HG02571 (cell line): ENCODE measurements at regions not wholly inside any gene's neighbourhood (a gene's known extent, or its start where the extent isn't known, plus 50 kb on each side); places are given as distances from the start of the nearest gene placed in this dataset.
"Not testable (repeated sequence)": the region's sequence is repeated elsewhere in the genome, so short reads cannot be mapped to it uniquely, and the experiment has no call there.

Source experiments
- ATAC-seq: cut with Tn5 transposase; IDR thresholded peaks from one replicate; pipeline ENCODE4 v1.9.1; 2021; ENCODE audit warnings: mild to moderate bottlenecking, moderate library complexity; ENCODE audit not compliant: unreplicated experiment

DNA sequence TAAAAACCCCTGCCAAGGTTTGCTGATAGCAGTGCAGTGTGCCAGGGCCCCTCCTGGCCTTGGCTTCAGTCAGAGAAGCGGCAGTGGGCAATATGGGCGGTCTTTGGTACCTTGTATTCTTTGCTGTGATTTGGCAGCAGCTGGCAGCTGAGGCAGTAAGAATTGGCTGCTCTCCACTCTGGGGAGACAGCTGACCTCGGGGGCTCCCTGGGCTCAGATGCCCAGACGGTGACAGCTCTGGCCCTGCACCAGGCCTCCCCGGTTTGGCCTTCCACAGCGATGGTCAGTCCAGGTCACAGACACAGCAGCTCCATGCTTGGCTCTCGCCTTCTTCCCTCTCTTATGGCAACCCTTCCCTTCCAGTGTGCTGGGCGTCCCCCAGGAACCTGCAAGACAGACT is 330.9 kb downstream of the BCOR start:
- ATAC-seq: no peak

DNA sequence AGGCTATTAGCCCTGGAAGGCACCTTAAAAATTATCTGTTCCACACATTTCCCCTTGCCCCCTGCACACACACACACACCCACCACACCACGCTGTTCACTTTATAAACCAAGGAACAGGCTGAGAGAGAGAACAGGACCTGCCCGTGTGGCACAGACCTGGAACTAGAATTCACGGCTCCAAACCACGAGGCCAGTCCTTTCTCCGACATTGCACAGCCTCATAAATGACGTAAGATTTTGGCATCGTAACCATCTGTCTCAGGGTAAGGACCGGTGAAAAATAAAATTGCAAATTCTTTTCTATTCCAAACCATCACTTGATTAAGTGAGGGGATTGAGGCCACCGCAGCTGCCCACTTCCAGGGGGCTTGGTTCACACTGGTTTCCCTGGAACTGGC is 330.3 kb downstream of the BCOR start:
- ATAC-seq: no peak

DNA sequence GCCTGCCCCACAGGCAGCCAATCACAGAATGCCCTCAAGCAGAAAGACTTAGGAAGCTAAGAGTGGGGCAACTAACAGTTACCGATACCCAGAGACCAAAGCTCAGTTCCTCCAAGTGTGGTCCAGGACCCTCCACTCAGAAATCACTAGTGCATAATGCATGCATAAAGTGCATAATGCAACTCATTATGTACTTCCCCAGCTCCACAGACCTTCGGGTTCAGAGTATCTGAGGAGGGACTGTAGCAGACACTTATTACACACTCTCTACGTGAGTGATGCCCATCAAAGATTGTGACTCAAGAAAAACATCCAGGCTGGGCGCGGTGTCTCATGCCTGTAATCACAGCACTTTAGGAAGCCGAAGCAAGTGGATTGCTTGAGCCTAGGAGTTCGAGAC is 328.0 kb downstream of the BCOR start:
- ATAC-seq: no peak

DNA sequence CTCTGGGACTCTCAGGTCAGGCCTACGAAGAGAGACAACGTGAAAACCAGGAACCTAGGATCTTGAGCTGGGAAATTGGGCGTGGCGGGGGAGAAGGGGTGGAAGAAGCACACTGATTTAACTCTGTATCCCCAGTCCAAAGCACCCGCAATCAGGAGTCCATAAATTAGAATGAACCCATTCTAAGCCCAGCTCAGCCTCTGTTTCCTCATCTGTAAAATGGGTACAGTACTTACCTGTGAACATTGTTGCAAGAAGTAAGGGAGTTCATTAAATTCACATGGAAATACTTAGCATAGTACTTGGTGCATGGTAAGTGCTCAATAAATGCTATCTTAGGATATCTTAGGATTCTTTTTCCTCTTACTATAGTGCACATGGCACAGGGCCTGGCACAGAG is 326.7 kb downstream of the BCOR start:
- ATAC-seq: no peak

DNA sequence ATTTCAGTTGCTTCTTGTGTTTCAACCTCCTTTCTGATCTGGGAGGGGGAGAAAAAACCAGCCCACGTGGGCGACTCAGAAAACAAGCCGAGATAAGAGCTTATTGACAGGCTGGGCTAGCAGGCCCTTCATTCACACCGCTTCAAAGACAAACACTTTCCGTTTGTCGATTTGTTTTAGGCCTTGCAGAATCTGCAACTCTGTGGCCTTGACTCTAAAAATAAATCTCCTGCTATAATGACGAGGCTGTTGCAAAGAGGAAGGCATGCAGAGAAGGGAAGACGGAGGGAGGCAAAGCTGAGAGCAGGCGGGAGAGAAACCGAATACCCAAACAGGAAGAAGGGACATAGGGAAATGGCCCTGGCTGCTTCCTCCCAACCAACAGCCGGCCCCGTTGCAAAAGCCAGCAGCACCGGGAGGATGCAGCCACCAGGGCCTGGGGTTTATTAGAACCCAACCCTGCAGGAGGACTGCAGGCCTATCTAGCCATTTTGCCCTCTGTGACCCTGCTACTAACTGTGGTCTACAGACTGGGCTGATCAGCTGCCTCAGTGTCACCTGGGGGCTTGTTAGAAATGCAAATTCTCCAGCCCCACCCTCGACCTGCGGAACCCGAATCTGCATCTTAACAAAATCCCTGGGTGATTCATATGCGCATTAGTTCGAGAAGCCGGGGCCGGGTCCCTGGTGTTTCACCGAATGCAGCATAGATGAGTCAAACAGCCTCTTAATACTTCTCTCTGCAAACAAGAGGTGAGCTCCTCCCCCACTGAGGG is 325.5 kb downstream of the BCOR start:
- no peak for ATAC-seq

DNA sequence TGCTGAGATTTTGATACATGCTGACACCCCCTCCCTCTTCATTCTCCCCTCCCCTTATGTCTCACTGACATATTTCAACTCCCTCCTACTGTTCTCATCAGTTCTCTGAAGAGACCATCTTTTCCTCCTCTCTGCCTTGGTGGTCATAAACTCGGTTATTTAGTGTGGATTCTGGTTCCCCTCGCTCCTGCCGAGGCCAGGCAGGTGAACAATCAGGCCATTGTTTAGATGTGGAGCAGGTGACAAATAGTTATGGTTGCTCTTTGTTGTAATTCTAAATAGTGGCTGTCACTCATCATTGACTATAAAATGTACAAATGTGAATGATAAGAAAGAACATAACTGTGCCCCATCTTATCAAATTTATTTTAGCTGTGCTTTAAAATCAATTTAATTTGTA is 324.6 kb downstream of the BCOR start:
- ATAC-seq: no peak

DNA sequence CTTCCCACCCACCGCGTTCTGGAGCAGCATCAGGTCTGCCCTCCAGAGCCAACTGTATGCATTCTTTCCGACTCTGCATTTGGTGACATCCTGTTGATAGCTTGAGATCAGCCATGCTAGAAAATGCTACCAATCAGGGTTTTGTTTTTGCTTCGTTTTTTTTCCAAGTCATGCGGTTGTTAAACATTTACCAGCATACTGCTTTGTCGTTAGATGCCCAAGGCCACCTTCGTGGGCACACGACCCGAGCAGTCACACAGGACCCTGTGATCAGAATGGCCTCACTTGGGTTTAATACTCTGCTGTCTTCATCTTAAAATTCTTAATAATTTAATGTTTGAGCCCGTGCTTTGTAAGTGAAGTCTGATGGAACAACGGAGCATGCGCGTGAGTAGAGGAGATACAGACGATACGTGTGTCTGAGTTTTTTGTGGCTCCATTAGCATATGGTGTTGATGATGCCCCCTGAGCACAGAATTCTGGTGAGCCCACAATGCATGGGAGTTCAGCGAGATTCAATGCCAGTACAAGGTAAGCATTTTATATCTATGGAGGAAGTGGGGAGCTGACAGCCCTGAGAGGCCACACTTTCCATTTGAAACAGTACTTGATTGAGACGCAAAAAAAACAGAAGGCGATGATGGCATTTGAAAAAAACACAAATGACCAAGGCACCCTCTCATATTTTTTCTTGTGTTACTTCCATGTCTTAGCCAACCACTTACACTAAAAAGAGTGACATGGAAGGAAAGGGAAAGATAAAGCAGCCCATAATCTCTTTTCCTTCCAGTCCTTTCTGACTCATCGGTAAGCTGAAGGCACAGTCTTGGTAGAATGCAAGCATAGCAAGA is 323.6 kb downstream of the BCOR start:
- no peak for ATAC-seq

DNA sequence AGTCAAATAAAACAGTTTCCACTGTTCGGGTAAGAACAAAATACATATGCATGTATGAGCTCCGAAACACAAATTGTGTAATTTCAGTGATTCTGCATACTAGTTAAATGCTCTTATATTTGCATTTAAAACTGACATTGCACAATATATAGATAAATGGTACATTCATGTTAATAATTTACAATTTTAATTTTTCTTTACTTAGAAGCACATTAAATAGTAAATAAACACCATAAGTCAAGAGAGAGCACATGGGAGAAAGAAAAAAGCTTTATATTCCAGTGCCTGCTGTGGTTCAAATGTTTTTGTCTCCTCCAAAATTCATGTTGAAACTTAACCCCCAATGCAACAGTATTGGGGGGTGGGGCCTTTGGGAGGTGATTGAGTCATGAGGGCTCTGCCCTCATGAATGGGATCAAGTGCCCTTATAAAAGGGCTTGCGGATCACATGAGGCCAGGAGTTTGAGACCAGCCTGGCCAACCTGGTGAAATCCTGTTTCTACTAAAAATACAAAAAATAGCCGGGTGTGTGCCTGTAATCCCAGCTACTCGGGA is 322.9 kb downstream of the BCOR start:
- ATAC-seq: no peak

DNA sequence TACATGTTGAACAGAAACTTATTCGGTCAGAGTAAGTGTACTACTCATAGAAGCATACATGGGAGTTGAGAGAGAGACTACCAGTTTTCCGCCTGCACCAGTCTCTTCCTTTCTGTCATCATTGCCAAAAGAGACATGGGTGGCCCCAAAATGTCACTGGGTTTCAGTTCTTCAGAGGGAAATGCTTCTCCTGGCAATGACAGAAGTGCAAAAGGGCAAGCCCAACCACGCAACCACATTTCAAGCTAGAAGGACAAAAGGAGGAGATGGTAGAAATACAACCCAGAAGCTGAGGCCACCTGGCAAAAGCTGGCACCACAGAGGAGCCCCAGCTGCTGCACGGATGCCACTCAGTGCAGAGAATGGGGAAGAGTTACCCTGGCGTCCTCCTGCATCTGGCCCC is 320.1 kb downstream of the BCOR start:
- ATAC-seq: no peak

DNA sequence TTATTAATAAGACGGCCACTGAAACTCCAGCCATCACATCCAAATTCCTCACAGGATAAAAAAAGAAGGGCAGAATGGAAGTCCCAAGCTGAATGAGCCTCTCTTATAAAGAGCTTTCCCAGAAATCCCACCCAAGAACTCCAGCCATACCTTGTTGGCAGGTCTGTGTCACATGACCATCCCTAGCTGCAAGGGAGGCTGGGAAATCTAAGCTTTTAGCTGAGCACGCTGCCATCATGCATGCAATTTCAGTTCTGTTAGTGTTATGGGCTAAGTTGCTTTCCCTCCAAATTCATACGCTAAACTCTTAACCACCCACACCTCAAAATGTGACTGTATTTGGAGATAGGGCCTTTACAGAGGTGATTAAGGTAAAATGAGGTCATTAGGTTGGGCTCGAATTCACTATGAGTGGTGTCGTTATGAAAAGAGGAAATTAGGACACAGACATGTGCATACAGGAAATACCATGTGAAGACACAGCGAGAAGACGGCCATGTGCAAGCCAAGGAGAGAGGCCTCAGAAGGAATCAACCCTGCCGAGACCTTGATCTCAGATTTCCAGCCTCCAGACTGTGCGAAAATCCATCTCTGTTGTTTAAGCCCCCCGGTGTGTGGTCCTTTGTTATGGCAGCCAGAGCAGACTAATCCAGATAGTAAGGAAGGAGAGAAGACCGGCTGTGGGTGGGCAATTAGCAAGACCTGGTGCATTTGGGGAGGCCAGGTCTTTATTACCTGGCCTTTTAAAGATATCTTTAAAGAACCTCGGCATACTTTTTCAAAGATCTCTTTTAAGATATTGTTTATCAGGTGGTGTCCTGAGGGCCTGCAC is 317.6 kb downstream of the BCOR start:
- ATAC-seq: no peak

DNA sequence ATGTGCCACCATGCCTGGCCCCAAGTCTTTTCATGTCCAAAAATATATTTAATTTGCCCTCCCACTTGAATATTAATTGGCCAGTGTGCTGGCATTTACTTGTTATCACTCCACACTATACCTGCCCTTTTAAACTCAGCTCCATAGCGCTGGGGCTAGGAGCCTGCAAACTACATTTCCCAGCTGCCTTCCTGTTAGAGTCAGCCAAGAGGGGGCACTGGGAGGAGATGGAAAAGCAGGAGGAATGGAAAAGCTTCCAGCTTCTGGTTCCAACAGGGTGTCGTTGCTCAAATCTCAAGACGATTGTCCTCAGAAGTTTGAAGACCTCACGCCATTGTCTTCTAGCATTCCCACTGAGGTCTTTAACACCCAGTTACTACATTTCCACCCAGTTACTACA is 315.5 kb downstream of the BCOR start:
- ATAC-seq: no peak

DNA sequence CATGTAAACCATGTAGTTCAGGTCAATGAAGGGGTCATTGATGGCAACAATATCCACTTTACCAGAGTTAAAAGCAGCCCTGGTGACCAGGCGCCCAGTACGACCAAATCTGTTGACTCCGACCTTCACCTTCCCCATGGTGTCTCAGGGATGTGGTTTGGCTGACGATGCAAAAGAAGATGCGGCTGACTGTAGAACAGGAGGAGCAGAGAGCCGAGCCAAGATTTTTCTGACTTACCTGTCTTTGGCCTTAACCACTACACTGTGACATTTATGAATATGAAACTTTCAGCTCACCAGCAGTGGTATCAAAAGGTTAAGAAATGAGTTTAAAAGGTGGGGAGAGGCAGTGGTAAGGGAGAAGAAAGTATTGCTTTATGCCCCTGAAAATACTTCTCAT is 309.8 kb downstream of the BCOR start:
- no peak for ATAC-seq

DNA sequence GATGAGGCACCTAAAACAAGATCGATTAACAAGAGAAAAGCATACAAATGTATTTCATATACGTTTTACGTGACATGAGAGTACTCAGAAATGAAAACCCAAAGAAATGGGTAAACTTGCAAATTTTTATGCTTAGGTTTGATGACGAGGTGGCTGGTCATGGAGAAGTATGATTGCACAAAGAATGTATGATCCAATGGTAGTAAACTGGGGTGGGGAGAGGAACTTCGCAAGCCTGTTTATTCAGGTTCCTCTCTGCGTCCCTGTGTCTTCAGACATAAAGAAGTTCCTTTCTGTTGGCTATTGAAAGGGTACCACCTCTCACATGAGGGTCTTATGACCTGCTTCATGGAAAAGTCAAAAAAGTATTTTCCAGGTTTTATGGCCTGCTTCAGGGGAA is 309.2 kb downstream of the BCOR start:
- no peak for ATAC-seq

DNA sequence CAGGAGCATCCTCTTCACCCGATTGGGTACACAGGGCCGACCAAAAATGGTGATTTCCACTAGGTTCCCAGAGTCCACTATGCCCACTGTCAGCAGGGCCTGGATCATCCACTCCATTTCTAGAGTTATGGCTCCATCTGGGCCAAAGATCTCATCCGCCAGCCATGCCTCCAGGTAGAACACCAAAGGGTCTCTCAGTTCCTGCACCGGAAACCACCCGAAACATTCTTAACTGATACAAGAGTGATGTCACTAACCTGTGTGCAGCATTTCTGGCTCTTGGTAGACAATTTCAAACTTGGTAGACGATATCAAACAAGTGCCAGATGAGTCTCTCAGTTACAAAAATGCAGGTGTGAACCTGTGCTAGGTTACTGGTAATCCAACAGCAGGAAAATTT is 306.1 kb downstream of the BCOR start:
- ATAC-seq: no peak

DNA sequence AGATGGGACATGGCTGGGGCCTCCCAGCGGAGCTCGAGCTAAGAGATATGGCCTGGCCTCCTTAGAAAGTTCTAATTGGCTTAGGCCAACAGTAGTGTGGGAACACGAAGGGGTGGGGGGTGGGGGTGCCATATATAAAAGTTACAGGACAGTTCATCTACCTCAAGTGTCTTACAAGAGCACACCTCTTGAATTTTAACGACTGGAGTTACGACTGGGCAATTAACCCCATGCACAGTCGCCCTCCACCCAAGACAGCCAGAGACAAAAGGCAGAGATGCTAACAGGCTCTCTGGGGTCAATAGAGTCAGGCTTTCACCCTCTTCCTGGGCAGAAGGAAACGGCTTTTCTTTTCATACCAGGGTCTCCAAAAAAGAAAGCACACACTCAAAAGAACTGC is 302.2 kb downstream of the BCOR start:
- no peak for ATAC-seq

DNA sequence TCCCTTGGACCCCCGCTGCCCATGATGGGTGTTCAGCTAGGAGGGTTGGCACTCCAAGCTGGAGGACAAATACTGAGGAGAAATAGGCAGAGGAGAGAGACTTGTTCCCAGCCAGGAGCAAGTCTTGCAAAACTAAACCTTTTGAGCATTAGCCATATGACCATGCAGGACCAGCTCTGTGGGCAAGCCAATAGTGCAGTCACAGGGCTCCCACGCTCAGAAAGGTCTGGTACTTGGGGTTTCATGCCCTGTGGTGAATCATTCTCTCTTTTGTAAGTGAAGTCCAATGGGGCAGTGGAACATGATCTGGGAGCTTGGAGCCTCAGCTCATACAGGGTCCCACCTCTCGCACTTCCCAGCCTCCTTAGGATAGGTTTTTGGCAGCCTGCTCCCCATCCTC is 300.9 kb downstream of the BCOR start:
- no peak for ATAC-seq

DNA sequence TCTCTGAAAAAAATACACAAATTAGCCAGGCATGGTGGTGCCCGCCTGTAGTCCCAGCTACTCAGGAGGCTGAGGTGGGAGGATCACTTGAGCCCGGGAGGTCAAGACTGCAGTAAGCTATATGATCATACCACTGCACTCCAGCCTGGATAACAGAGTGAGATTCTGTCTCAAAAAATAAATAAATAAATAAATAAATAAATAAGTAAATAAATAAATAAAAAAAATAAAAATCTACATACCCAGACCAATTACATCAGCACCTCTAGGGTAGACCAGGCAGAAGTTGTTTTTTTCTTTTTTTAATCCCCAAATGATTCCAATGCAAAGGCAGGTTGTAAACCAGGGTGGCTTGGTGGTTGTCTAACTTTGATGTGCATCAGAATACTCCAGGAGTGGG is 299.3 kb downstream of the BCOR start:
- ATAC-seq: not testable (repeated sequence)

DNA sequence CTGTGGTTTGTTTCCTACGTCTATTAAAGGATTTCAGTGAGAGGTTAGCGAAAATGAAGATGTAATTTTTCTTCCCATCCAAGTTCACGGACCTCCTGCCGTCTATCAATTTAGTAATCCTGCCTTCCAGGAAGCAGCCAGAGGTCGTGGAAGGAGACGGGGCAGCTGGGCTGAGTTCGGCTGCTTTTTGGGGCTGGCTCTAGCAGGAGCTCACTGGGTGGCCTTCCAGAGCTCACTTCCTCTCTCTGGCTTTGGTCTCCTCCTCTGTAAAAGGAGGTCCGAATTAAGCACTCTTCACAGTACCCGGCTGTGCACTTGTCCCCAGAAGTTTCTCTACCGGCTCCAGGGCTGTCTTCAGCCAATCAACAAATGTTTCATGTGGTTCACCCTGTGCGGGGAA is 295.4 kb downstream of the BCOR start:
- no peak for ATAC-seq

DNA sequence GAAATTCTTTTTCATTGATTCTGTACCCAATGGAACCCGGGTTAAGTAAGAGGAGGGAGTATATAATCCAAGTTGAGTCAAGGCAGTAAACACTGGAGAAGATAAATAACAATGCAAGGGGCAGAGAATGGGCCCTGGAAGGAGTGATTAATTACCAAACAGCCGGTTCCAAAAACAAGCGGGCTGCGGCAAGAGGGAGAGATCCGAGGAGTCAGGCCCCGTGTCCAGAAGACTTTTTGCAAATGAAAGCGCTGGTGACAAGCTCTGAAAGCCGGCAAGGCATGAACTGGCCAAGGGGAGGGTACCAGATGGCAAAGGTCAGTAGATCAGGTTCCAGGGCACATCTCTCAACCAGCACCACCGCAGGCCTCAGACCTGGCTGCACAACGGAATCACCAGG is 294.9 kb downstream of the BCOR start:
- no peak for ATAC-seq

DNA sequence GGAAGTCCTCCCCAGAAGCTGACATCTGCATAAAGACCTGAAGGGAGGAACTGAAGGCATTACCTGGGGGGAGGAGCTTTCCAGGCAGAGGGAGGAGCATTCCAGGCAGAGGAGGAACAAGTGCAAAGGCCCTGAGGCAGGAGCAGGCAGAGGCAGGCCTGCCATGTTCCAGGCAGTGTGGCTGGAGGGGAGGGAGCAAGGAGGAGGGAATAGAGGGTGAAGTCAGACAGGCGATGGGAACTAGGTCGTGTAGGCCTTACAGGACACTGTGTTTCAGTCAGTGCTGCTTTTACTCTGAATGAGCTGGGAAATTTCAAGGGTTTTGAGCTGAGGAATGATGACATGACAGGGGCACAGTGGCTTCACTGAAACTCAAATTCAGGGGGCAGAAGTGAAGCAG is 292.7 kb downstream of the BCOR start:
- no peak for ATAC-seq

DNA sequence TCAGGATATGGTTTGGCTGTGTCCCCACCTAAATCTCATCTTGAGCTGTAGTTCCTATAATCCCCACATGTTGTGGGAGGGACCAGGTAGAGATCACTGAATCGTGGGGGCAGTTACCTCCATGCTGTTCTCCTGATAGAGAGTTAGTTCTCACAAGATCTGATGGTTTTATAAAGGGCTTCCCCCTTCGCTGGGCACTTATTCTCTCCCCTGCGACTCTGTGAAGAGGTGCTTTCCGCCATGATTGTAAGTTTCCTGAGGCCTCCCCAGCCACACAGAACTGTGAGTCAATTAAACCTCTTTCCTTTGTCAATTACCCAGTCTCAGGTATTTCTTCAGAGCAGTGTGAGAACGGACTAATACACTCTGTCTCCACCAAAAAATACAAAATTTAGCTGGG is 291.9 kb downstream of the BCOR start:
- no peak for ATAC-seq
